K562 (cell line): ENCODE measurements at regions not wholly inside any gene's neighbourhood (a gene's known extent, or its start where the extent isn't known, plus 50 kb on each side); places are given as distances from the start of the nearest gene placed in this dataset.

Source experiments
- ATF4 ChIP-seq: fragments of 450-650 bp; formaldehyde crosslinking; IDR thresholded peaks from 2 replicates; pipeline ENCODE4 v1.4.0; 2022; ENCODE audit warnings: mild to moderate bottlenecking, moderate library complexity
- BMI1 ChIP-seq: fragments of 150-350 bp; IDR thresholded peaks from 2 replicates; pipeline ENCODE4 v1.6.1; 2014; ENCODE audit warnings: low read length
- CEBPB ChIP-seq: fragments of 450-650 bp; IDR thresholded peaks from 2 replicates; pipeline ENCODE4 v1.6.1; 2016; ENCODE audit warnings: missing genetic modification characterization, missing compliant biosample characterization
- CTBP1 ChIP-seq: fragments of 450-650 bp; IDR thresholded peaks from 2 replicates; pipeline ENCODE4 v1.6.1; 2016; ENCODE audit warnings: borderline replicate concordance
- E2F6 ChIP-seq, 2 experiments: IDR thresholded peaks; 2 replicates each; pipeline ENCODE4 v1.6.1; 2011; ENCODE audit warnings: borderline replicate concordance in 1 of 2, control low read depth in 1 of 2, low read depth in 1 of 2, low read length in 1 of 2, mild to moderate bottlenecking in 1 of 2, mixed read lengths in 1 of 2, moderate library complexity in 1 of 2; ENCODE audit not compliant: insufficient read depth in 1 of 2, insufficient read length in 1 of 2, poor library complexity in 1 of 2, severe bottlenecking in 1 of 2; ENCODE audit errors: extremely low read depth in 1 of 2
- EP400 ChIP-seq: fragments of 450-650 bp; IDR thresholded peaks from 2 replicates; pipeline ENCODE4 v1.6.1; 2017; ENCODE audit warnings: antibody characterized with exemption, mild to moderate bottlenecking, moderate library complexity
- FOSL1 ChIP-seq: fragments of 200-800 bp; sonication (Bioruptor generic); conservative IDR thresholded peaks from 2 replicates; pipeline ENCODE4 v1.6.1; 2016; ENCODE audit warnings: missing genetic modification characterization, missing compliant biosample characterization
- FOXM1 ChIP-seq, 2 experiments: fragments of 450-650 bp in 1 of 2; sonication (generic) in 1 of 2; formaldehyde crosslinking in 1 of 2; IDR thresholded peaks; 2 replicates each; pipeline versions ENCODE4 v1.6.1 to v1.9.0; 2017 to 2022; ENCODE audit warnings: low read depth in 2 of 2, mild to moderate bottlenecking in 2 of 2, missing genetic modification reagents in 1 of 2, moderate library complexity in 1 of 2
- GATAD2B ChIP-seq: fragments of 450-650 bp; IDR thresholded peaks from 2 replicates; pipeline ENCODE4 v1.6.1; 2017; ENCODE audit warnings: mild to moderate bottlenecking, borderline replicate concordance
- JUND ChIP-seq, 2 experiments: IDR thresholded peaks; 2 replicates in 1 of 2; 3 replicates in 1 of 2; pipeline ENCODE4 v1.6.1; 2011; ENCODE audit warnings: borderline replicate concordance in 2 of 2, low read depth in 2 of 2, low read length in 2 of 2, improper control_type of control experiment in 1 of 2, missing biosample characterization in 1 of 2, missing genetic modification characterization in 1 of 2, missing genetic modification reagents in 1 of 2
- MYC ChIP-seq, 2 experiments: fragments of 250-450 bp in 1 of 2; sonication (Bioruptor Pico) in 1 of 2; IDR thresholded peaks; 2 replicates each; pipeline versions ENCODE4 v1.5.1 to v1.6.1; 2012 to 2021; ENCODE audit warnings: low read depth in 2 of 2, borderline replicate concordance in 1 of 2, improper control_type of control experiment in 1 of 2, low read length in 1 of 2, mild to moderate bottlenecking in 1 of 2, moderate library complexity in 1 of 2
- POLR2H ChIP-seq: IDR thresholded peaks from 2 replicates; pipeline ENCODE4 v1.6.1; 2016; ENCODE audit warnings: missing genetic modification characterization, low read depth, mild to moderate bottlenecking, control low read depth, missing compliant biosample characterization, moderate library complexity
- ZBTB40 ChIP-seq, 2 experiments: fragments of 450-650 bp in 1 of 2; sonication (generic) in 1 of 2; formaldehyde crosslinking in 1 of 2; IDR thresholded peaks; 2 replicates each; pipeline versions ENCODE4 v1.7.1 to v1.9.0; 2016 to 2022; ENCODE audit warnings: inconsistent platforms in 1 of 2, mild to moderate bottlenecking in 1 of 2, missing genetic modification reagents in 1 of 2
- ZNF197 ChIP-seq: fragments of 200-800 bp; sonication (Bioruptor generic); IDR thresholded peaks from 2 replicates; pipeline ENCODE4 v1.6.1; 2016; ENCODE audit warnings: low read depth, missing genetic modification characterization, missing compliant biosample characterization
- ZSCAN32 ChIP-seq: fragments of 450-650 bp; formaldehyde crosslinking; IDR thresholded peaks from 2 replicates; pipeline ENCODE4 v1.4.0; 2020; ENCODE audit warnings: mild to moderate bottlenecking, moderate library complexity

- peak; percentile 37; the same call in 1 of the 2 replicates for TF ChIP-seq ZBTB40 (IDR thresholded peaks at IDR 0.05)
- TF ChIP-seq ZBTB40 (CRISPR knock-in tag; IDR thresholded peaks at IDR 0.05) = no peak
- peak; percentile 87 for TF ChIP-seq MYC (IDR thresholded peaks at IDR 0.05; ENCODE audit: low read depth, low read length)
- TF ChIP-seq MYC (CRISPR knock-in tag; IDR thresholded peaks at IDR 0.05; ENCODE audit: borderline replicate concordance, low read depth) = no peak
- TF ChIP-seq E2F6 (IDR thresholded peaks at IDR 0.05; ENCODE audit: borderline replicate concordance in 1 of 2, extremely low read depth in 1 of 2, insufficient read depth in 1 of 2, insufficient read length in 1 of 2, low read depth in 1 of 2, low read length in 1 of 2, poor library complexity in 1 of 2, severe bottlenecking in 1 of 2) = no peak
- TF ChIP-seq FOXM1 (IDR thresholded peaks at IDR 0.05; ENCODE audit: low read depth) = peak; percentile 71; the same call in 1 of the 2 replicates
- TF ChIP-seq FOXM1 (CRISPR knock-in tag; IDR thresholded peaks at IDR 0.05; ENCODE audit: low read depth) = no peak
- peak; percentile 49; the same call in 1 of the 2 replicates for TF ChIP-seq EP400
- peak; percentile 24; the same call in 1 of the 2 replicates for TF ChIP-seq FOSL1
- 0 out of 2 replicates have a peak, but pooled peaks have one; percentile 28 for TF ChIP-seq JUND (IDR thresholded peaks at IDR 0.05; ENCODE audit: borderline replicate concordance, low read depth, low read length)
- TF ChIP-seq JUND (tag; IDR thresholded peaks at IDR 0.05; ENCODE audit: borderline replicate concordance, low read depth, low read length) = no peak
- TF ChIP-seq CEBPB (tag) = peak; percentile 47
- TF ChIP-seq ATF4 (CRISPR knock-in tag) = peak; percentile 92
- peak; percentile 21; the same call in 1 of the 2 replicates for TF ChIP-seq CTBP1
- TF ChIP-seq ZNF197 (CRISPR knock-in tag) = no peak
- TF ChIP-seq GATAD2B = no peak
- TF ChIP-seq ZSCAN32 (CRISPR knock-in tag) = 0 out of 2 replicates have a peak, but pooled peaks have one; percentile 68
- TF ChIP-seq BMI1 = peak; percentile 51; the same call in 1 of the 2 replicates
- TF ChIP-seq POLR2H = peak; percentile 82
Observed at GRCh38 chr3:14047027-14047426, 77.6 kb downstream of the CHCHD4 start (continued).
